Osteocyte (in vitro differentiated cells): ENCODE measurements at regions not wholly inside any gene's neighbourhood (a gene's known extent, or its start where the extent isn't known, plus 50 kb on each side); places are given as distances from the start of the nearest gene placed in this dataset.

ENCODE experiments used
- DNase-seq: peaks from one replicate; pipeline ENCODE4 v3.0.0; 2021; ENCODE audit warnings: mixed read lengths; ENCODE audit not compliant: unreplicated experiment; ENCODE audit errors: extremely low spot score
- H3K27ac Mint-ChIP-seq: one replicate; pipeline ENCODE4 v1.8.0; 2021; ENCODE audit warnings: mild to moderate bottlenecking, mixed read lengths; ENCODE audit not compliant: unreplicated experiment
- H3K27me3 Mint-ChIP-seq: one replicate; pipeline ENCODE4 v1.8.0; 2021; ENCODE audit warnings: mixed read lengths; ENCODE audit not compliant: unreplicated experiment
- H3K36me3 Mint-ChIP-seq: one replicate; pipeline ENCODE4 v1.8.0; 2021; ENCODE audit warnings: mixed read lengths; ENCODE audit not compliant: unreplicated experiment
- H3K4me1 Mint-ChIP-seq: one replicate; pipeline ENCODE4 v1.8.0; 2021; ENCODE audit warnings: mixed read lengths; ENCODE audit not compliant: unreplicated experiment
- H3K4me3 Mint-ChIP-seq: one replicate; pipeline ENCODE4 v1.8.0; 2021; ENCODE audit warnings: mild to moderate bottlenecking, moderate library complexity, mixed read lengths; ENCODE audit not compliant: unreplicated experiment
- H3K9me3 Mint-ChIP-seq: one replicate; pipeline ENCODE4 v1.8.0; 2021; ENCODE audit warnings: mixed read lengths; ENCODE audit not compliant: unreplicated experiment
- CTCF ChIP-seq: fragments of 200-600 bp; sonication (generic); IDR thresholded peaks from 2 replicates; pipeline ENCODE4 v1.5.0; 2021; ENCODE audit warnings: antibody characterized with exemption, mild to moderate bottlenecking, moderate library complexity

GRCh38 chr18:78892177-78892576, 87.4 kb upstream of the SALL3 start:
- Mint-ChIP-seq H3K9me3 (peaks cover 50% of the 10 kb centered on the region), H3K4me1 (no peaks in the 10 kb centered on the region), H3K36me3 (no peaks in the 10 kb centered on the region), H3K27me3 (no peaks in the 10 kb centered on the region), H3K4me3 (no peak overlapping the region), H3K27ac (no peak overlapping the region)
- no peak for TF ChIP-seq CTCF
- DNase-seq, result no peak

GRCh38 chr18:78892721-78893120, 86.9 kb upstream of the SALL3 start:
- H3K4me1 Mint-ChIP-seq, result no peaks in the 10 kb centered on the region
- TF ChIP-seq CTCF, result no peak
- H3K9me3 Mint-ChIP-seq, result peaks cover 52% of the 10 kb centered on the region
- H3K36me3 Mint-ChIP-seq, result no peaks in the 10 kb centered on the region
- H3K27ac Mint-ChIP-seq, result no peak overlapping the region
- no peak for DNase-seq
- no peak overlapping the region for H3K4me3 Mint-ChIP-seq
- no peaks in the 10 kb centered on the region for H3K27me3 Mint-ChIP-seq

DNA sequence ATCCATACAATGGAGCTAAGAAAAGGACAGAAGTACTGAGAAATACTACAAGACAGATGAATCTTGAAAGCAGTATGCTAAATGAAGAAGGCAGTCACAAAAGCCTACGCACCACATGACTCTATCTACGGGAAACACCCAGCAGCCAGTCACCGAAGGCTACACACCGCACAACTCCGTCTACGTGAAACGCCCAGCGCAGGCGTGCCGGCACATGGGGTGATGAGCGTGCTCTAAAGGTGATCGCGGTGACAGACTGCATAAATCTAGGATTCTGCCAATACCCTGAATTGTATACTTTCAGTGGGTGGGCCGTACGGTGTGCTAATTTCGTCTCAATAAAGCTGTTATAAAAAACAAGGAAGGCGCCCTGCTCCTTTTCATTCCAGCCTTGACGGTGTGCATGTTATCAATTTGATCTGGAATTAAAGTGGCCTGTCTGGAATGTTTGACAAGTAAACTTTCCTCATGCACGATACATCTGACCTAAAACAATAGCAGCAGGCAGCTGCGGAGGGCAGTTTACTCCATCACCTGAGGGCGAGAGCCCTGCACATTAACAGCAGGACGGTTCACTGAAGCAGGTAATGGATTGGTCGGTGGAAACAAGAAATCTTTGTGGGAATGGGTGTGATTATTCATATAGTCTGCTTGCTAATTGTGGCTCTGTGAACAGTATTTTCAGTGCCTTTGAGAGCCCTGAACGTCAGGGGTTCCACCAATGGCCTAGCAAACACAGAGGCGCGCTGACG, 86.2 kb upstream of the SALL3 start:
- Mint-ChIP-seq H3K9me3 (peaks cover 48% of the 10 kb centered on the region), H3K27ac (no peak overlapping the region), H3K27me3 (no peaks in the 10 kb centered on the region), H3K4me1 (no peaks in the 10 kb centered on the region), H3K36me3 (no peaks in the 10 kb centered on the region), H3K4me3 (no peak overlapping the region)
- TF ChIP-seq CTCF, result no peak
- no peak for DNase-seq

DNA sequence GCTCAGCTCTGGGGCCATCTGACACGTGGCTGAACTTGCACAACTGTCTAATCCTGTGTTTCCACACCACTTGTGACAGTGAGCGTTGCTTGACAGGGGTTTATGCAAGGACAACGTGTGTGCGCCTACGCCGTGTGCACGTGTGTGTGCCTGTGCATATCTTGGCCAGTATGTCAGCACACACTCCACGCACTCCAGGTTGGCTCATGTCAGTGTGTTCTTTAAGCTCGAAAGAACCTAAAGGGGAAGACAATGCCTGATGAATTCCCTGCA, 85.6 kb upstream of the SALL3 start:
- TF ChIP-seq CTCF, result no peak
- H3K4me3 Mint-ChIP-seq, result no peak overlapping the region
- H3K27ac Mint-ChIP-seq, result no peak overlapping the region
- H3K4me1 Mint-ChIP-seq, result no peaks in the 10 kb centered on the region
- H3K36me3 Mint-ChIP-seq, result no peaks in the 10 kb centered on the region
- peaks cover 45% of the 10 kb centered on the region for H3K9me3 Mint-ChIP-seq
- no peak for DNase-seq
- no peaks in the 10 kb centered on the region for H3K27me3 Mint-ChIP-seq

GRCh38 chr18:78895207-78896001, 84.2 kb upstream of the SALL3 start:
- no peak for DNase-seq
- H3K36me3 Mint-ChIP-seq, result no peaks in the 10 kb centered on the region
- H3K4me1 Mint-ChIP-seq, result no peaks in the 10 kb centered on the region
- H3K27ac Mint-ChIP-seq, result no peak overlapping the region
- no peak for TF ChIP-seq CTCF
- no peak overlapping the region for H3K4me3 Mint-ChIP-seq
- peaks cover 44% of the 10 kb centered on the region for H3K9me3 Mint-ChIP-seq
- no peaks in the 10 kb centered on the region for H3K27me3 Mint-ChIP-seq
